Hematopoietic multipotent progenitor cell treated with erythropoietin and hydrocortisone succinate and interleukin-3 and kit ligand, for 4 days (in vitro differentiated cells): ENCODE measurements at regions not wholly inside any gene's neighbourhood (a gene's known extent, or its start where the extent isn't known, plus 50 kb on each side); places are given as distances from the start of the nearest gene placed in this dataset.
"Not testable (repeated sequence)": the region's sequence is repeated elsewhere in the genome, so short reads cannot be mapped to it uniquely, and the experiment has no call there.

Experiments
- DNase-seq: peaks from one replicate; pipeline ENCODE4 v3.0.0-alpha.2; 2015

- no peak for DNase-seq
These were observed 52.6 kb upstream of the SP8 start for GRCh38 chr7:20839196-20839735.

GRCh38 chr7:20839987-20840386, 53.3 kb upstream of the SP8 start:
- DNase-seq, result no peak

- DNase-seq, result no peak
These were observed 60.1 kb upstream of the SP8 start for GRCh38 chr7:20846791-20847190.

- DNase-seq, result no peak
These were observed 72.3 kb upstream of the SP8 start for GRCh38 chr7:20858951-20859350.

GRCh38 chr7:20861468-20861867, 74.8 kb upstream of the SP8 start:
- DNase-seq, result no peak

- no peak for DNase-seq
These were observed 75.9 kb upstream of the SP8 start for GRCh38 chr7:20862554-20862953.

- DNase-seq, result no peak
These were observed 77.5 kb upstream of the SP8 start for GRCh38 chr7:20864221-20864620.

GRCh38 chr7:20865684-20866083, 79.0 kb upstream of the SP8 start:
- no peak for DNase-seq

GRCh38 chr7:20870977-20871376, 84.3 kb upstream of the SP8 start:
- DNase-seq, result no peak

GRCh38 chr7:20892776-20893175, 106.1 kb upstream of the SP8 start:
- DNase-seq, result no peak

GRCh38 chr7:20894806-20895205, 108.1 kb upstream of the SP8 start:
- DNase-seq, result no peak

- no peak for DNase-seq
These were observed 108.9 kb upstream of the SP8 start for GRCh38 chr7:20895563-20895962.

- DNase-seq, result peak; percentile 51
These were observed 110.3 kb upstream of the SP8 start for GRCh38 chr7:20896996-20897395.

- no peak for DNase-seq
These were observed 120.2 kb upstream of the SP8 start for GRCh38 chr7:20906801-20907453.

- peak; percentile 4 for DNase-seq
These were observed 124.4 kb upstream of the SP8 start for GRCh38 chr7:20911081-20911480.

GRCh38 chr7:20913853-20914252, 127.2 kb upstream of the SP8 start:
- no peak for DNase-seq

GRCh38 chr7:20916311-20916710, 129.6 kb upstream of the SP8 start:
- no peak for DNase-seq

- DNase-seq, result no peak
These were observed 130.9 kb upstream of the SP8 start for GRCh38 chr7:20917603-20918002.

GRCh38 chr7:20918156-20918555, 131.5 kb upstream of the SP8 start:
- DNase-seq, result no peak

- DNase-seq, result not testable (repeated sequence)
These were observed 140.5 kb upstream of the SP8 start for GRCh38 chr7:20927178-20927577.

GRCh38 chr7:20927976-20928375, 141.3 kb upstream of the SP8 start:
- peak; percentile 74 for DNase-seq

GRCh38 chr7:20929199-20929598, 142.5 kb upstream of the SP8 start:
- no peak for DNase-seq

- DNase-seq, result no peak
These were observed 145.1 kb upstream of the SP8 start for GRCh38 chr7:20931739-20932138.

GRCh38 chr7:20932785-20933527, 146.3 kb upstream of the SP8 start:
- no peak for DNase-seq

- DNase-seq, result no peak
These were observed 158.8 kb upstream of the SP8 start for GRCh38 chr7:20945451-20945850.
